Endodermal cell (in vitro differentiated cells): ENCODE measurements at regions not wholly inside any gene's neighbourhood (a gene's known extent, or its start where the extent isn't known, plus 50 kb on each side); places are given as distances from the start of the nearest gene placed in this dataset.
A peak's percentile ranks its signal among the peaks of the same experiment; 100 is the strongest.

Experiments used
- DNase-seq: peaks from one replicate; pipeline ENCODE4 v3.0.0-alpha.2; 2017
- H3K27ac ChIP-seq: 2 replicates; pipeline ENCODE4 v1.5.1; 2013; ENCODE audit warnings: mild to moderate bottlenecking, low read depth, low read length, moderate library complexity
- H3K27me3 ChIP-seq: 2 replicates; pipeline ENCODE4 v1.6.1; 2013; ENCODE audit warnings: mild to moderate bottlenecking, low read length, moderate library complexity; ENCODE audit not compliant: insufficient read depth, control insufficient read depth, poor library complexity, severe bottlenecking
- H3K36me3 ChIP-seq: 2 replicates; pipeline ENCODE4 v1.7.0; 2013; ENCODE audit warnings: mild to moderate bottlenecking, low read length, moderate library complexity; ENCODE audit not compliant: control insufficient read depth, insufficient read depth
- H3K4me1 ChIP-seq: one replicate; pipeline ENCODE4 v1.7.0; 2013; ENCODE audit warnings: low read length; ENCODE audit not compliant: control insufficient read depth, insufficient read depth
- H3K4me3 ChIP-seq: 2 replicates; pipeline ENCODE4 v1.5.1; 2013; ENCODE audit warnings: mild to moderate bottlenecking, low read length, moderate library complexity
- H3K9ac ChIP-seq: 2 replicates; pipeline ENCODE4 v1.6.1; 2013; ENCODE audit warnings: mild to moderate bottlenecking, low read length, moderate library complexity; ENCODE audit not compliant: poor library complexity, severe bottlenecking; ENCODE audit errors: extremely low read depth
- H3K9me3 ChIP-seq: 2 replicates; pipeline ENCODE4 v1.6.1; 2013; ENCODE audit warnings: mild to moderate bottlenecking, low read length, moderate library complexity; ENCODE audit not compliant: control insufficient read depth
- H3K27ac Mint-ChIP-seq: 2 replicates; pipeline ENCODE4 v1.8.0; 2020; ENCODE audit warnings: mixed read lengths
- H3K27me3 Mint-ChIP-seq: 2 replicates; pipeline ENCODE4 v1.8.0; 2021; ENCODE audit warnings: mild to moderate bottlenecking, mixed read lengths; ENCODE audit not compliant: insufficient read depth
- H3K36me3 Mint-ChIP-seq: 2 replicates; pipeline ENCODE4 v1.8.0; 2020; ENCODE audit warnings: low read depth, mixed read lengths
- H3K4me1 Mint-ChIP-seq: 2 replicates; pipeline ENCODE4 v1.8.0; 2020; ENCODE audit warnings: mixed read lengths
- H3K4me3 Mint-ChIP-seq: 2 replicates; pipeline ENCODE4 v1.8.0; 2020; ENCODE audit warnings: mild to moderate bottlenecking, moderate library complexity, mixed read lengths
- H3K9me3 Mint-ChIP-seq: 2 replicates; pipeline ENCODE4 v1.8.0; 2020; ENCODE audit warnings: mild to moderate bottlenecking, mixed read lengths
- CTCF ChIP-seq: fragments of 200-600 bp; sonication (generic); conservative IDR thresholded peaks from 2 replicates; pipeline ENCODE4 v1.5.0; 2021; ENCODE audit warnings: antibody characterized with exemption, mild to moderate bottlenecking
- WGBS, 2 experiments: methylation state at CpG; one replicate each; pipeline versions ENCODE4 v1.1.5 to v1.1.7; 2013; ENCODE audit warnings: missing lambda C conversion rate in 2 of 2, mixed read lengths in 1 of 2; ENCODE audit not compliant: insufficient coverage in 1 of 2, insufficient read length in 1 of 2; 5-methylcytosine and 5-hydroxymethylcytosine counted together

GRCh38 chr11:91851908-91852307 is 372.7 kb upstream of the FAT3 start:
- H3K9me3 ChIP-seq = no peaks in the 10 kb centered on the region
- 83 to 86% methylated on average over 2 of the region's 2 CpGs for WGBS, 2 experiments
- H3K4me1 Mint-ChIP-seq = peaks cover 5% of the 10 kb centered on the region
- H3K9ac ChIP-seq = no peak overlapping the region
- no peak overlapping the region for H3K4me3 ChIP-seq
- no peak overlapping the region for H3K27ac Mint-ChIP-seq
- H3K4me3 Mint-ChIP-seq = no peak overlapping the region
- H3K27ac ChIP-seq = no peak overlapping the region
- no peaks in the 10 kb centered on the region for H3K27me3 Mint-ChIP-seq
- TF ChIP-seq CTCF = no peak
- no peaks in the 10 kb centered on the region for H3K27me3 ChIP-seq
- no peaks in the 10 kb centered on the region for H3K4me1 ChIP-seq
- H3K36me3 Mint-ChIP-seq = no peaks in the 10 kb centered on the region
- H3K36me3 ChIP-seq = no peaks in the 10 kb centered on the region
- H3K9me3 Mint-ChIP-seq = no peaks in the 10 kb centered on the region
- no peak for DNase-seq

GRCh38 chr11:91850533-91851275 is 373.9 kb upstream of the FAT3 start:
- Histone ChIP-seq H3K4me1 (no peaks in the 10 kb centered on the region), H3K9ac (no peak overlapping the region), H3K4me3 (no peak overlapping the region), H3K27ac (no peak overlapping the region), H3K36me3 (no peaks in the 10 kb centered on the region), H3K27me3 (no peaks in the 10 kb centered on the region), H3K9me3 (no peaks in the 10 kb centered on the region)
- Mint-ChIP-seq H3K4me1 (peaks cover 5% of the 10 kb centered on the region), H3K9me3 (no peaks in the 10 kb centered on the region), H3K36me3 (no peaks in the 10 kb centered on the region), H3K4me3 (no peak overlapping the region), H3K27me3 (no peaks in the 10 kb centered on the region), H3K27ac (peak overlapping the region; percentile 32)
- no peak for DNase-seq
- TF ChIP-seq CTCF = no peak
- 78 to 85% methylated on average over 2 to 7 of the region's 7 CpGs for WGBS, 2 experiments

- Histone ChIP-seq H3K4me3 (no peak overlapping the region), H3K9me3 (no peaks in the 10 kb centered on the region), H3K9ac (no peak overlapping the region), H3K36me3 (no peaks in the 10 kb centered on the region), H3K27ac (no peak overlapping the region), H3K4me1 (no peaks in the 10 kb centered on the region), H3K27me3 (no peaks in the 10 kb centered on the region)
- H3K4me1 Mint-ChIP-seq = peaks cover 5% of the 10 kb centered on the region
- H3K27me3 Mint-ChIP-seq = no peaks in the 10 kb centered on the region
- H3K4me3 Mint-ChIP-seq = no peak overlapping the region
- DNase-seq = no peak
- 93 to 100% methylated on average over 5 to 6 of the region's 6 CpGs for WGBS, 2 experiments
- H3K9me3 Mint-ChIP-seq = no peaks in the 10 kb centered on the region
- TF ChIP-seq CTCF = no peak
- no peak overlapping the region for H3K27ac Mint-ChIP-seq
- H3K36me3 Mint-ChIP-seq = no peaks in the 10 kb centered on the region
Observed at GRCh38 chr11:91850021-91850420, 374.6 kb upstream of the FAT3 start.
